Inferior parietal cortex (tissue), 1 donor: ENCODE measurements at regions not wholly inside any gene's neighbourhood (a gene's known extent, or its start where the extent isn't known, plus 50 kb on each side); places are given as distances from the start of the nearest gene placed in this dataset.
"Not testable (repeated sequence)": the region's sequence is repeated elsewhere in the genome, so short reads cannot be mapped to it uniquely, and the experiment has no call there.

ENCODE experiments used
- DNase-seq: peaks from one replicate; pipeline ENCODE4 v3.0.0-alpha.2; 2016; ENCODE audit errors: extremely low spot score

- DNase-seq: not testable (repeated sequence)
These were observed 104.5 kb downstream of the ZNF33B start for GRCh38 chr10:42533866-42534265.

- no peak for DNase-seq
These were observed 105.4 kb downstream of the ZNF33B start for GRCh38 chr10:42532996-42533395.

- DNase-seq: no peak
These were observed 115.3 kb downstream of the ZNF33B start for GRCh38 chr10:42523098-42523497.

- no peak for DNase-seq
These were observed 118.5 kb downstream of the ZNF33B start for GRCh38 chr10:42519761-42520460.

DNA sequence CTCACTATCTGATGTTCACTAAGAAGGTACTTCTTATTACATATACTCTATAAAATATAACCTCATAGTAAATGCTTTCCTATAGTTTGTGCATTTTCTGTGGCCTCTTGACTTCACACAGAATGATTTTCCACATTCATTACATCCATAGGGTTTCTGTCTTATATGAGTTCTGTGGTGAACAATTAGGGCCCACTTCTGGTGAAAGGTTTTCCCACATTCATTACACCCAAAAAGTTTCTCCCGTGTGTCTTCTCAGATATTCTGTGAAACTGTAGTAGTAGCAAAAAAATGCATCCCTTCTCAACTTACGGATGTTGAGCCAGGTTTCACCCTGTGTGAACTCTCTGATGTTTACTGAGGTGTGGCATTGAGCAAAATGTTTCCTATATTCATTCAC, 119.3 kb downstream of the ZNF33B start:
- no peak for DNase-seq

- DNase-seq: no peak
These were observed 124.4 kb downstream of the ZNF33B start for GRCh38 chr10:42513921-42514320.

- no peak for DNase-seq
These were observed 146.6 kb downstream of the ZNF33B start for GRCh38 chr10:42491801-42492200.

DNA sequence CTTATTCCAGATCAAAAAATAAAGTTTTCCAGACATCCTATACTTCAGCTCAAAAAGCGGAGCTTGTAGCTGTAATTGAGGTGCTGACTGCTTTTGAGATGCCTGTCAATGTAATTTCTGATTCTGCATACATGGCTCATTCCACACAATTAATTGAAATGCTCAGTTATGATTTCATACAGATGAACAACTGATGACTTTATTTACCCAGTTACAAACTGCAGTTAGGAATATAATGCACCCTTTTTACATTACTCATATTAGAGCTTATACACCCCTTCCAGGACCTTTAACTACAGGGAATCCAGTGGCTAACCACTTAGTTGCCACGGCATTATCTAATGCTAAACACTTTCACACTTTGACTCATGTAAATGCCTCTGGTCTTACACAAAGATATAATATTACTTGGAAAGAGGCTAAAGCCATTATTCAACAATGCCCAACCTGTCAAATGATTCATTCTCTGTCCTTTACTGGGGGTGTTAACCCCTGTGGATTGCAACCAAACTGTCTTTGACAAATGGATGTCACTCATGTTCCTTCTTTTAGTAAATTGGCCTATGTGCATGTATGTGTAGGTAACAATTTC, 147.3 kb downstream of the ZNF33B start:
- no peak for DNase-seq

GRCh38 chr10:42490368-42490767, 148.0 kb downstream of the ZNF33B start:
- no peak for DNase-seq

- DNase-seq: no peak
These were observed 150.0 kb downstream of the ZNF33B start for GRCh38 chr10:42488416-42488815.

- DNase-seq: no peak
These were observed 156.0 kb downstream of the ZNF33B start for GRCh38 chr10:42482411-42482810.

DNA sequence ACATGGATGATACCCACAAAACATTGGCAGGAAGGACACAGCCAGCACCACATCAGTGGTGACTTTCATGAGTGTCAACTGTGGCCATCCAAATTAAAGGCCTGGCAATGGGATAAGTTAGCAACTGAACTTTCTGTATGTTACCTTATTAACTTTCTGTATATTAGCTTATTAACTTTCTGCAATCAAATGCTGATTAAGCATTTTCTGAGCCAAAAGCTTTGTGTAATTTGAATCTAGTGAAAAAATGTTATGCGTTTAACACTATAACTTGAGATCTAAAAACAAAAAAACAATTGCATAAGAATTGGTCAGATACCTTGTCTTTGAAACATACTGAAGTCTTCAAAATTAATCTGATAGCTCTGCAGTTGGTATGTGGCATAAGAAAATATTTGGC, 159.3 kb downstream of the ZNF33B start:
- no peak for DNase-seq

- no peak for DNase-seq
These were observed 161.2 kb downstream of the ZNF33B start for GRCh38 chr10:42477170-42477569.

- no peak for DNase-seq
These were observed 162.3 kb downstream of the ZNF33B start for GRCh38 chr10:42476101-42476500.

DNA sequence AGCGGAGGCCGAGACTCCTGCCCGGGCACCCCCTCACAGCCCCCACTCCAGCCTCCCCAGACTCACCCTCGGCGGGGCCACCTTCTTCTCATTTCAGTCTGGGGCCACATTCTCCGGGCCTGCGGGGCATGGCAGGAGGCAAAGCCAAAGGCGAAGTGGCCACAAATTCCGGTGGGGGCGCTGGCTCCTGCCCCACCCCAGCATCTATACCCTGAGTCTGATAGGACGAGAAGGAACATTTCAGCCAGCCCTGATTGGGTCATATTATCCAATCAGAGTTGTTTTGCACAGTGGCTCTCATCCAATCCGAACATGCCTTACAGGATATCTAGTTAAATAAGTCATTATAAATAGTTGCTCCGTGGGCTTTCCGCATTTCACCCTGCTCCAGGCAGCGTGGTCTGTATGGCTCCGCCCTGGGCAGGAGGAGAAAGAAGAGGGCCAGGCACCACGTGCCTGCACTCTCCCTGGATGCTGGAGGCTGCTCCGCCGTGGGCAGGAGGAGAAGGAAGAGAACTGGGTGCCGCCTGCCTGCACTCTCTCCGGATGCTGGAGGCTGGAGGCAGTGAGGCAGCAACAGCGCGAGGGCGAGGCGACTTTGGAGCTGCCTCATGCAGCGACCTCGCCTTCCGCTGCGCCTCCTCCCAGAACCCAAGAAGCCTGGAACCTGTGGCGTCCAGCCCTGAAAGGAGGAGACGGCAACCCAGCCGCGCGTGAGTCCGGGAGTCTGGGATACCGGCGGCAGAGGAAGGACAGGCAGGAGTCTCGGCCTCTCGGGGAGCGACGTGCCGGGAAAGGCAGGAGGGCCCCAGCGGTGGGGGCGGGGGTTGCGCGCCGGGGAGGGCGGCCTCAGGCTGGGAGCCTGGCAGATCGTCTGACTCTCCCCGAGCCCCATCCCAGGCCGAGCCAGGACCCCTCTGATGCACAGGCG, 162.9 kb downstream of the ZNF33B start:
- peak; percentile 25 for DNase-seq

GRCh38 chr10:42454313-42454712, 184.1 kb downstream of the ZNF33B start:
- DNase-seq: no peak

DNA sequence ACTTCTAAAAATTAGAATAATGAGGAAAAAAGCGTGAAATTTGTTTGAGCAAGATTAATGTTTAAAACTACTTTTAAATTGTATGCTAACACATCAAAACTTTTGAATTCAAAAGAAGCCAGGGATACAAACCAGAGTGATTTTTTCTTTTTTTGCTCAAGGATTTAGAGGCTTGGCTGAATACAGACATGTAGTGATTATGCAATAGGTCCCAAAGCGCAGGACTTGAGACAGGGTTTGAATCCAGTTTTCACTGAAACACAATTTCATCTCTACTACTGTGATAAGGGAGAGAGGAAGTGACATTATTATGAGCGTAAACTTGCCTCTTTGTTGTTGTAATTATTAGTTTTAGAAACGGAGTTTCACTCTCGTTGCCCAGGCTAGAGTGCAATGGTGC, 207.3 kb downstream of the ZNF33B start:
- no peak for DNase-seq

GRCh38 chr10:42428534-42428933, 209.8 kb downstream of the ZNF33B start:
- DNase-seq: peak; percentile 48

- DNase-seq: no peak
These were observed 215.5 kb downstream of the ZNF33B start for GRCh38 chr10:42422911-42423310.

DNA sequence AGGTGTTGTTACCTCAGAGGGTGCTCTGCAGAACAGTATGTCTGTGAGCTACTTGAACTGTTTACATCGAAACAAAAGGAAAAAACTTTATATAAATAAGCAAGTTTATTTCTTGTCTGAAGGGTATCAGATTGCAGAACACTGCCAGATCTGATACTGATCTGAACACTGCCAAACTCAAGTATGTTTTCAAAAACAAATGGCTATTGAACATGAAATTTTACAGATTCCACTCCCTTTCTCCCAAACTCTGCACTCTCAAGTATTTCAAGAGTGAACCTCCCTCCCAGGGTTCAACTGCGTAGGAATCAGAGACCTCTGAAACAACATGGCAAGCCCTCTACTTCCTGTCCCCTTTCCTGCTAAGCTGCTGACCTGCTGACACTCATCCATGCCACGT, 216.6 kb downstream of the ZNF33B start:
- no peak for DNase-seq

- no peak for DNase-seq
These were observed 218.6 kb downstream of the ZNF33B start for GRCh38 chr10:42419789-42420188.

DNA sequence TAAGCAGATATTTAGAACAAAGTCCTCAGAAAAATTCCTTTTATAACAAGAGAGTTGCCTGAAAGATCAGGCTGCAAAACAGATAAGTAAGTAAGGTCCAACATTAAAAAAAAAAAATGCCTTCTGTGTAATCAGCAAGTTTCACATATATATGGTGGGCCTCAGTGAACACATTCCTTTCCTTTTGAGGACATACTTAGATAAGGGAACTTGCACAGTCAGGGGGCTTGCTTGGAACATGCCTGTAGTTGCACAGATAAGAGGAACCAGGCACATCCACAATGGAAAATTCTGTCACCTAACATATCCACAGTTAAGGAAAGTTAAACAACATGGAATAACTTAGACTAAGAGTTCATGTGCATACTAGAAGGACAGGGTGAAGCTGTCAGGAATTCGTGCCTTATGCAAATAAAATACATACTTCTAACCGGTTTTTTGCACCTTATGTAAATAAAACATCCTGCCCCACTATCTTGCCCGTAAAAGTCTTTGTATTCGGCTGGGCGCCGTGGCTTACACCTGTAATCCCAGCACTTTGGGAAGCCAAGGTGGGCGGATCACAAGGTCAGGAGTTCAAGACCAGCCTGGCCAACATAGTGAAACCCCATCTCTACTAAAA, 257.3 kb downstream of the ZNF33B start:
- no peak for DNase-seq
